HG03066 (cell line): ENCODE measurements at regions not wholly inside any gene's neighbourhood (a gene's known extent, or its start where the extent isn't known, plus 50 kb on each side); places are given as distances from the start of the nearest gene placed in this dataset.
"Not testable (repeated sequence)": the region's sequence is repeated elsewhere in the genome, so short reads cannot be mapped to it uniquely, and the experiment has no call there.

Experiments
- ATAC-seq: cut with Tn5 transposase; IDR thresholded peaks from one replicate; pipeline ENCODE4 v1.9.1; 2021; ENCODE audit warnings: low read depth; ENCODE audit not compliant: unreplicated experiment

DNA sequence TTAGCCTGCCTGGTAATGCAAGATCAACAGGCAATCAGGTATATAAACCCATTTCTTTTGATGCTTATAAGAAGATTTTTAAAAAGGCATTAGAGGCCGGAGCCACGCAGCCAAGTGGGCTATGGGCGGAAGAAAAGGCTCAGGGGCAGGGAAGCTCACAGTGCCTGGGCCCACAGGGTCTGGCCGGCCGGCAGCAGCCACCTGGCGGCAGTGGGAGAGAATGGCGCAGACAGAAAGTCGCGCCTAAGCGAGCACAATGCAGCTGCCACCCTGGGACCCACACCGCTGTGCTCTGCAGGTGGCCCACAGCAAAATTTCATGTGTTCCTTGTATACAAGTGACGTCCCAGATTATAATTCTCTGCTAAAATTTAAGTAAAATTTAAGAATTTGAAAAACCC, 448.6 kb upstream of the RASGRP1 start:
- no peak for ATAC-seq

GRCh38 chr15:39014682-39015081, 450.1 kb upstream of the RASGRP1 start:
- no peak for ATAC-seq

DNA sequence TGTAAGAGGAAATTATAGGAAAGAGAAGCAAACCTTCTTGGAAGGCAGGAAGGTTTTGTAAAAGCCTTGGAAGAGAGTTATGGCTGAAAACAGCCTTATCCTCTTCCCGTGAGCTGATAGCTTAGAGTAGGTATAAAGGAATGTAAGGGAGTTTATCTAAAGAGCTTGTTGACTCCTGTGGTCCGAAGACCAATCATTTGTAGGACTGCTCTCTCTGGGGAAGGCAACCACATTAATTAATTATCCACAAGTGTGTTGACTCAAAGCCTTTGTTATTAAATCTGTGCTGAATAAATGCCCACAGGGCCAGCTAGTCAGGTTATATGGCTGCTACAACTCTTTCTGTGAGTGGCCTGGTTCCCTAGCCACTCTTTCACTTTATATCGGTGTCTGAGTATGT, 452.1 kb upstream of the RASGRP1 start:
- ATAC-seq = no peak

DNA sequence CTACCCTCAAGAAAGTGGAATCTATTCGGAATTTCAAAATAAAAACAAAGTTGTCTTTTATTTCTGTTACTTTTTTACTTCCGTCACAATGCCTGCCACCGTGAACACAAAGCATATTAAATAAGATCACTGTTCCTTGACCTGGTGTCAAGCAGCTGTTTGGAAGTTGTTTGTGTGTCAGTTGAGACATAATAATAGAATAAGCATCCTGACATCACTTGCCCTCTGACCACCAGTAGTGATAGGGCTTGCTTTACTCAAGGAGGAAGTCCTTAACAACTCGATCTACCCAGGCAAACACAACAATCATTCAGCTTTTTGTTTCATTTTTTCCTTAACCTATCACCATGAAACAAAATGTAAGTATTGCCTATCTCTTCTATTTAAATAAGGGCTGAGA, 454.4 kb upstream of the RASGRP1 start:
- no peak for ATAC-seq

DNA sequence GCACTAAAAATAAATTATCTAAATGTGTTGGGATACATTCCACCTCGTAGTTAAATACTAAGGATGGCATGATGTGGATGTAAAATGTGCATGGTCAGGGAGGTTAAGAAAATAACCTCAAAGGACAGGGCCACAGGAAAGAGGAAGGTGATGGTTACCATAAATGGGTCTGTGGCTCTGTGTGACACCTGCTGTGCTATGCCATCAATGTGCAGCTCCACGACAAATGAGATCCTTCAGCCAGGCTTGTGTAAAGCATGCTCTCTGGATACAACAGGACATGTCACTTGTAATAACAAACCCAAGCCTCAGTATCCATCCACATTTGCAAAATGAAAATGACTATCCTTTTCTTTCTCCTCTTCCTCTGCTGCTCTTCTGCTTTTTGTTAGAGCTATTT, 456.7 kb upstream of the RASGRP1 start:
- ATAC-seq = no peak

DNA sequence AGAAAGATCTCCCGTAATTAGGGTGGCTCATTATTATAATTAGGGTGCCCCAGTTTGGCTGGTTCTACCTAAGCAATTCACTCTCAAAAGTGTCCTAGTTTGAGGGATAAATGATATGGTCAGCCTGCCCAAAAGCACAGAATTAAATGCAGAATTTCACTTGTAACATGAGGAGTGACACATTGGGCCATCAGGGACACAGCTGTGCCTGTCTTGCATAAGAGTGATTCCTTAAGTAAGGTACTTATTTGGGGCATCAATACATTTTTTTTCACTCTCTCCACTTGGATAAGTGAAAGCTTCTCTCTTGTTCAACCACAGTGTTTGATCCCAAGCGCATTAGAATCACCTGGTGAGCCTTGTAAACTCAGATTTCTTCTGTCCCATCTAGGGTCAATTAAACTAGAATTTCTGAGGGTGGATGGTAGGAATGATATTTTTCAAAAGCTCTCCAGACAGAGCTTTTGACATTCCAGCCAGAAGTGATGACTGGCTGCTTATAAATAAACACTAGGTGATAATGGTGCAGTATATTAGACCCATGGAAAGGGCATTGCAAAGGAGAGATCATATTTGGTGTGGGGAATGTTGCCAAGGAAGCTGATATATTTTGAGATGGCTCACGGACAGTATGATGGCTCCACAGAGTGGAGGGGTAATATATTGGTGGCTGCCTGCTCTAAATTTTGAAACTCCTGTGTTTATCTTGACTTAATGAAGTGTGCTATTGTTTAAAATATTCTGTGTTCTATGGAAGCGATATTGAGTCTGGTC, 458.1 kb upstream of the RASGRP1 start:
- ATAC-seq = no peak

GRCh38 chr15:39025321-39025720, 460.7 kb upstream of the RASGRP1 start:
- ATAC-seq = no peak

DNA sequence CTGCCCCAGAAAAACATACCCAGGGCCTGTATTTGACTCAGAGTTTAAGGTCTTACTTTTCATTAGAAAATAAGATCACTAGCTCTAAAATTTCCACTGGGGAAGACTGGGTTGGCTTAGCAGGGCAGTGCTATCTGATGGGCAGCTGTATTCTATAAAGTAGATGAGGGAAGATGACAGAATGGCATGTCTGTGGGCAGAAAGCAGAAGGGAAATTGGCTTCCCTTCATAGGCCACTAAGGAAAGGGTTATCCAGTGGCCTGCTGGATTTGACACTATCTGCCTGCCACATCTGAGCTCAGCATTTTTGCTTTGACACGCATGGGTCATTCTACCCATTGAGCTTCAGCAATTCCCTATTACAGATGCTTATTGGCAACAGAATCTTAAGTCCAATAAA, 461.3 kb upstream of the RASGRP1 start:
- ATAC-seq = no peak

GRCh38 chr15:39028069-39028468, 463.5 kb upstream of the RASGRP1 start:
- ATAC-seq = no peak

GRCh38 chr15:39029741-39030140, 465.1 kb upstream of the RASGRP1 start:
- ATAC-seq = no peak

DNA sequence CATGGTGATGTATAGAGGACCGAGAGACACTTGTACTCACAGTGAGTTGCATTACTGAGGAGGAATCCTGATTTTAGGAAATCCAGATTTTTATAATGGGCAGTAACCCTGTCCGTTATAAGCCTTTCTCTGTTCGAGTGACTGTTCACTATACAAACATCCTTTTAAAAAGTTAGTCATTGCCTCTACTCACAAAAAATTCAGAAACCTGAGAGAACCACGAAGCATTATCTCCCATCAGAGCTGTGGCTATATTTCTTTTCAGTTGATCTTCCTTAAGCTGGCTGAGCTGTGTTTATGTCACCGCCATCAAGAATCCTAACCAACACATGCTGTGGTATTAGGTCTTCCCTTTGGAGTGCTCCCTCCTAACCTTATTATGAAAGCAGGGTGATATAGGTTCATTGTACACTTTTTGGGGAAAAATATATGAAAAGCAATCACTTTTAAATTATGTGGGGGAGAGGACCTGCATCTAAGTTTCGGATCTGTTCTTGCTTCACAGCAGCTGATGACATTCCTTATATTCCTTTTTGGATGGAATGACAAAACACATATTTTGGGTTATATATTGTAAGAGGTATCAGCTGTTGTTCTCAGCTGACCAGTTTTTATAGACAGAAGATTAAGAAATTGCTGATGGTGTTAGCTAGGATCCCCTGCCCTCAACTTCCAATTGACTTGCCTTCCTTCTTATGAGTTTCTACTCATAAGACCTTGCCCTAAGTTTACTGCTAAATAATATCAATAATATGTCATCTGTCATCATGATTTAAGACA, 465.9 kb upstream of the RASGRP1 start:
- no peak for ATAC-seq

GRCh38 chr15:39031596-39031995, 467.0 kb upstream of the RASGRP1 start:
- ATAC-seq = no peak

DNA sequence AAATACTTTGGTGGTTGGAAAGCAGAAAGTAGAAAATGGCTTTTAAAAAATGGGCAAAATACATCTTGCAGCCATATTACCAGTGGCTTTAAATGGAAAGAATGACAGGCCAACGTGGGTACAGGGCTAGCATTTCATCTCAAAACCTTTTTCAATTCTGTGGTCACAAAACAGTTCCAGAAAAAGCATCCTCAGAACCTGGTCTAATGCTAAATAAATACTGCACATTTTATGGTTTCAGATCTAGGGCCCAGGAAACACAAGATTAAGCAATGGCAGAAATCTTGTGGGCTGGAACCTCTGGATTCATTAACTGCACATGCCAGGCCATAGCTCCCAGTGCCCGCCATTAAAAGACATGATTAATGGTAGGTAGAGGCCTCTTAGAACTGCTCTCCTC, 470.2 kb upstream of the RASGRP1 start:
- ATAC-seq = no peak

DNA sequence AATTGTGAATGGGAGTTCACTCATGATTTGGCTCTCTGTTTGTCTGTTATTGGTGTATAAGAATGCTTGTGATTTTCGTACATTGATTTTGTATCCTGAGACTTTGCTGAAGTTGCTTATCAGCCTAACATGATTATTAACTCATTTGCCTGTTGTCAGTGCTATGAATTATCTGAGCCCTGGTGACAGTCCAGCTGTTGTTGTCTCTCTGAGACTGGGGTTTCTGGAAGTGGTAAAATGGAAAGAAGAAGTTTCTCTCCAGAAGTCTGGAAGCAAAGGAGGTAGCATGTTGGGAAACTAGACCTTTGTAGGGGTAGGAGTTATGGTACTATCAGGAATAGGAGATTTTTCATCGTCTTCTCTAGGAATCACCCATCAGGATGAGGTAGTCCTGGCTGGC, 473.0 kb upstream of the RASGRP1 start:
- not testable (repeated sequence) for ATAC-seq

- ATAC-seq = no peak
These were observed 476.2 kb upstream of the RASGRP1 start for GRCh38 chr15:39040861-39041260.

GRCh38 chr15:39041979-39042495, 477.4 kb upstream of the RASGRP1 start:
- no peak for ATAC-seq

- no peak for ATAC-seq
These were observed 487.2 kb upstream of the RASGRP1 start for GRCh38 chr15:39051626-39052322.

- ATAC-seq = no peak
These were observed 487.7 kb upstream of the RASGRP1 start for GRCh38 chr15:39052323-39052705.

DNA sequence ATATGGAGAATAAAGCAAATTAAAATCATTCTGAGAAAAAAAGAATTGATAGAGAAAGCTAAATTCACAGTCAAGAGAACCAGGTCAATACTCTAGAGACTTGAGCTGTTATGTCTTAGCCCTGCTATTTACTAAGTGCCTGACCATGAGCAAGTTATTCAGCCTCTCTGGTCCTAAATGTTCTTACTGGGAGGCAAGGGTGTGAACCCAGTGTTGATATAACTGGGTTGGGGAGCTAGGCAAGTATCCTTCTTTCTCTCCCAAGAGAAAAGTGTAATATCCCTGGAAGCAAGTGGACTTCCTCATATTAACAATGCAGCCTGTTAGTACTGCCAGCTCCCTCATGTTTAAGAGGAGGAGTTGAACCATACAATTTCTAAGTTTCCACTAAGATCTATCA, 488.9 kb upstream of the RASGRP1 start:
- no peak for ATAC-seq

- no peak for ATAC-seq
These were observed 489.6 kb upstream of the RASGRP1 start for GRCh38 chr15:39054128-39054732.

- no peak for ATAC-seq
These were observed 491.7 kb upstream of the RASGRP1 start for GRCh38 chr15:39056357-39056756.
